ENCODE measurements at regions not wholly inside any gene's neighbourhood (a gene's known extent, or its start where the extent isn't known, plus 50 kb on each side); places are given as distances from the start of the nearest gene placed in this dataset.

DNA sequence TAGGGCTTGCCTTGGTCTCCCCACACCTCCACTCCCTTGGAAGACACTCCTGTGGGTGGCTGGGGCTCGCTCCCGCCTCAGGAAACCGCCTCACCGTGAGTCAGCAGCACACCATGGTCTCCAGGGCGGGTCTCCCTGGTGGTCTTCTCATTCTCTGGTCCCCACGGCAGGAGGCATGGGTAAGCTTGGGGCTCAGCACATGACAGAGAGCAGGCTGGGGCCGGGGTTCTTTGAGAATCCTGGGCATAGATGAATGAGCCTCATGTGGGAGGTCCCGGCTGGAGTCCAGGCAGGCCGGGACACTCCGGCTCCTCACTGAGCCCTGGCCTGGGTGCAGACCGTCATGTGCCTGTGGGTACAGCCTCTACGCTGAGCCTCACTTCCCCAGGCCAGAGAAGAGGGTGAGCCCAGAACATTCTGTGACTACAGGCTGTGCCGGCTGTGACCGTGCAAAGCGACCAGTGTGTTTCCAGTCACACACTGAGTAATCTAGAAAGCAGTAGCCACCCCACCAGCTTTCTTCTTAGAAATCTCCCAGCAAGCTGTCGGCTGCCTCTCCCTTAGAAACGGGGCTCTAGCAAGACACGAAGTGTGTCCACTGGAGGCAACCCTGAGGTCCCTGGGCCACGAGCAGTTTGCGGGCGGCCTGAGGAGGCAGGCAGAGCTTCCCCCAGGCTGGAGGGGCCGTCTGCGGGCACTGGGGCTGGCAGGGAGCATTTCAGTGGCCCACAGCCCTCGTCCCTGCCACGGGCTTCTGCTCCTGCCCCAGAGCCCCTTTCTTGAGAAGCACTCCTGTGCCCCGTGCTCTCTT lies 93.1 kb downstream of the RHOB start:
- TF ChIP-seq, protein P1, sequence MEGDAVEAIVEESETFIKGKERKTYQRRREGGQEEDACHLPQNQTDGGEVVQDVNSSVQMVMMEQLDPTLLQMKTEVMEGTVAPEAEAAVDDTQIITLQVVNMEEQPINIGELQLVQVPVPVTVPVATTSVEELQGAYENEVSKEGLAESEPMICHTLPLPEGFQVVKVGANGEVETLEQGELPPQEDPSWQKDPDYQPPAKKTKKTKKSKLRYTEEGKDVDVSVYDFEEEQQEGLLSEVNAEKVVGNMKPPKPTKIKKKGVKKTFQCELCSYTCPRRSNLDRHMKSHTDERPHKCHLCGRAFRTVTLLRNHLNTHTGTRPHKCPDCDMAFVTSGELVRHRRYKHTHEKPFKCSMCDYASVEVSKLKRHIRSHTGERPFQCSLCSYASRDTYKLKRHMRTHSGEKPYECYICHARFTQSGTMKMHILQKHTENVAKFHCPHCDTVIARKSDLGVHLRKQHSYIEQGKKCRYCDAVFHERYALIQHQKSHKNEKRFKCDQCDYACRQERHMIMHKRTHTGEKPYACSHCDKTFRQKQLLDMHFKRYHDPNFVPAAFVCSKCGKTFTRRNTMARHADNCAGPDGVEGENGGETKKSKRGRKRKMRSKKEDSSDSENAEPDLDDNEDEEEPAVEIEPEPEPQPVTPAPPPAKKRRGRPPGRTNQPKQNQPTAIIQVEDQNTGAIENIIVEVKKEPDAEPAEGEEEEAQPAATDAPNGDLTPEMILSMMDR (IDR thresholded peaks at IDR 0.05) = no peak
- TF ChIP-seq POLR2A (IDR thresholded peaks at IDR 0.05) = no peak
